GM21360 (cell line): ENCODE measurements at regions not wholly inside any gene's neighbourhood (a gene's known extent, or its start where the extent isn't known, plus 50 kb on each side); places are given as distances from the start of the nearest gene placed in this dataset.

Source experiments
- ATAC-seq: cut with Tn5 transposase; IDR thresholded peaks from one replicate; pipeline ENCODE4 v1.9.1; 2021; ENCODE audit warnings: mild to moderate bottlenecking, moderate library complexity; ENCODE audit not compliant: unreplicated experiment

GRCh38 chr20:36104244-36104643, 50.3 kb upstream of the EPB41L1 start:
- ATAC-seq = no peak
